ENCODE measurements at regions not wholly inside any gene's neighbourhood (a gene's known extent, or its start where the extent isn't known, plus 50 kb on each side); places are given as distances from the start of the nearest gene placed in this dataset.

DNA sequence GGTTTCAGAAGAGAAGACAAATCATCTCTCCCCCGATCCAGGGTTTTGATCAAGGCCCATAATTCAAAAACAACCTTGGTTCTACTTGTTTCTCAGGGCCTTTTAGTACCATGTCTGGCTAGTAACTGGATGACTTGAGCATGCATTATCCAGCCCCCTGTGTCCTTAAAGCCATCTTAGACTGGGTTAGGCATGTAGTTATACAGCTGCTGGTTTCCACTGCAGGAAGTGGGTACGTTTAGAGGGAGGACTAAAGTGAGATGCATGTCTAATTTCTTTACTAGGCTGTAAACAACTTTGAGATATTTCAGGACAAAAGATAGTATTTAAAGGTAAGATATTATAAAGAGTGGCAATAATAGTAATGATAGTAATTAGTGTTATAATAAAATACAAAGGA is 372.0 kb downstream of the PLK2 start:
- TF ChIP-seq, protein P1, sequence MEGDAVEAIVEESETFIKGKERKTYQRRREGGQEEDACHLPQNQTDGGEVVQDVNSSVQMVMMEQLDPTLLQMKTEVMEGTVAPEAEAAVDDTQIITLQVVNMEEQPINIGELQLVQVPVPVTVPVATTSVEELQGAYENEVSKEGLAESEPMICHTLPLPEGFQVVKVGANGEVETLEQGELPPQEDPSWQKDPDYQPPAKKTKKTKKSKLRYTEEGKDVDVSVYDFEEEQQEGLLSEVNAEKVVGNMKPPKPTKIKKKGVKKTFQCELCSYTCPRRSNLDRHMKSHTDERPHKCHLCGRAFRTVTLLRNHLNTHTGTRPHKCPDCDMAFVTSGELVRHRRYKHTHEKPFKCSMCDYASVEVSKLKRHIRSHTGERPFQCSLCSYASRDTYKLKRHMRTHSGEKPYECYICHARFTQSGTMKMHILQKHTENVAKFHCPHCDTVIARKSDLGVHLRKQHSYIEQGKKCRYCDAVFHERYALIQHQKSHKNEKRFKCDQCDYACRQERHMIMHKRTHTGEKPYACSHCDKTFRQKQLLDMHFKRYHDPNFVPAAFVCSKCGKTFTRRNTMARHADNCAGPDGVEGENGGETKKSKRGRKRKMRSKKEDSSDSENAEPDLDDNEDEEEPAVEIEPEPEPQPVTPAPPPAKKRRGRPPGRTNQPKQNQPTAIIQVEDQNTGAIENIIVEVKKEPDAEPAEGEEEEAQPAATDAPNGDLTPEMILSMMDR (IDR thresholded peaks at IDR 0.05; ENCODE audit: low read depth, low read length), result no peak
- no peak for TF ChIP-seq POLR2A (IDR thresholded peaks at IDR 0.05; ENCODE audit: extremely low read depth, insufficient read length)
